H1 (cell line): ENCODE measurements at regions not wholly inside any gene's neighbourhood (a gene's known extent, or its start where the extent isn't known, plus 50 kb on each side); places are given as distances from the start of the nearest gene placed in this dataset.

Source experiments
- CTCF ChIA-PET: fragments of 300-600 bp; sonication (Branson Sonifier 250); formaldehyde crosslinking; loops from one replicate; lab custom pipeline; 2021; ENCODE audit not compliant: partially characterized antibody; lab: Charles Lee
- POLR2A ChIA-PET: fragments of 300-600 bp; sonication (Branson Sonifier 250); formaldehyde crosslinking; loops from one replicate; lab custom pipeline; 2021; ENCODE audit warnings: inconsistent platforms; ENCODE audit not compliant: partially characterized antibody; lab: Charles Lee
- DNase-seq, 2 experiments: peaks; one replicate each; pipeline versions ENCODE4 v3.0.0 to v3.0.0-alpha.2; 2010 to 2022; ENCODE audit warnings: low spot score in 2 of 2, low read depth in 1 of 2, mixed read lengths in 1 of 2
- FAIRE-seq: peaks from 2 replicates; lab custom pipeline; 2011; peaks lifted over from hg19 to GRCh38; lab: Jason Lieb, UNC
- H2AFZ ChIP-seq: 2 replicates; pipeline ENCODE4 v1.8.1; 2012; ENCODE audit warnings: low read length, inconsistent platforms
- H2AK5ac ChIP-seq: 2 replicates; pipeline ENCODE4 v1.6.1; 2013; ENCODE audit warnings: low read depth, low read length
- H2BK120ac ChIP-seq: replicated peaks from 2 replicates; pipeline ENCODE3; 2013; ENCODE audit warnings: low read depth, low read length, inconsistent platforms
- H2BK12ac ChIP-seq: 2 replicates; pipeline ENCODE4 v1.6.1; 2013; ENCODE audit warnings: low read depth, low read length
- H2BK15ac ChIP-seq: 2 replicates; pipeline ENCODE4 v1.6.1; 2013; ENCODE audit warnings: low read length
- H2BK20ac ChIP-seq: 2 replicates; pipeline ENCODE4 v1.6.1; 2013; ENCODE audit warnings: low read length
- H2BK5ac ChIP-seq: 2 replicates; pipeline ENCODE4 v1.6.1; 2013; ENCODE audit warnings: low read depth, low read length
- H3K14ac ChIP-seq: 2 replicates; pipeline ENCODE4 v1.6.1; 2013; ENCODE audit warnings: inconsistent platforms; ENCODE audit not compliant: insufficient read length
- H3K18ac ChIP-seq: 2 replicates; pipeline ENCODE4 v1.6.1; 2013; ENCODE audit warnings: low read length; ENCODE audit errors: extremely low read depth
- H3K23ac ChIP-seq: 2 replicates; pipeline ENCODE4 v1.6.1; 2013; ENCODE audit warnings: inconsistent platforms; ENCODE audit not compliant: insufficient read length
- H3K23me2 ChIP-seq: 2 replicates; pipeline ENCODE4 v1.6.1; 2013; ENCODE audit warnings: low read depth, low read length
- H3K27ac ChIP-seq: 2 replicates; pipeline ENCODE4 v1.6.1; 2011; ENCODE audit warnings: low read depth, low read length, inconsistent platforms
- H3K27me3 ChIP-seq, 4 experiments: replicated peaks in 1 of 4; 1 replicate in 1 of 4; 2 replicates in 3 of 4; pipeline versions ENCODE4 v1.6.1 to v1.8.1; 2011 to 2013; ENCODE audit warnings: low read length in 3 of 4, mild to moderate bottlenecking in 3 of 4, inconsistent platforms in 2 of 4, mixed read lengths in 2 of 4, moderate library complexity in 1 of 4; ENCODE audit not compliant: control insufficient read depth in 3 of 4, insufficient read depth in 3 of 4; ENCODE audit errors: extremely low read depth in 1 of 4
- H3K36me3 ChIP-seq, 4 experiments: 2 replicates each; pipeline versions ENCODE4 v1.6.1 to v1.8.1; 2011 to 2013; ENCODE audit warnings: mild to moderate bottlenecking in 4 of 4, low read length in 3 of 4, moderate library complexity in 2 of 4, control low read depth in 1 of 4, inconsistent platforms in 1 of 4; ENCODE audit not compliant: insufficient read depth in 4 of 4, control insufficient read depth in 2 of 4
- H3K4ac ChIP-seq: replicated peaks from 2 replicates; pipeline ENCODE3; 2013; ENCODE audit warnings: low read length, low read depth, mixed read lengths, inconsistent platforms; ENCODE audit not compliant: insufficient read length
- H3K4me1 ChIP-seq, 4 experiments: replicated peaks in 1 of 4; 1 replicate in 1 of 4; 2 replicates in 3 of 4; pipeline versions ENCODE4 v1.6.1 to v1.8.1; 2011 to 2013; ENCODE audit warnings: low read length in 3 of 4, inconsistent platforms in 2 of 4, mixed read lengths in 1 of 4; ENCODE audit not compliant: insufficient read depth in 4 of 4, control insufficient read depth in 3 of 4
- H3K4me2 ChIP-seq, 2 experiments: 2 replicates each; pipeline versions ENCODE4 v1.6.1 to v1.8.1; 2011 to 2013; ENCODE audit warnings: low read depth in 2 of 2, low read length in 2 of 2, control low read depth in 1 of 2, inconsistent platforms in 1 of 2, mild to moderate bottlenecking in 1 of 2; ENCODE audit not compliant: insufficient read depth in 1 of 2
- H3K4me3 ChIP-seq, 4 experiments: fragments of 200-600, 300-600 bp in 1 of 4; sonication (generic), shearing (Covaris generic), sonication (Bioruptor Twin) in 1 of 4; 2 replicates each; pipeline versions ENCODE4 v1.5.1 to v1.8.1; 2011 to 2016; ENCODE audit warnings: low read length in 4 of 4, low read depth in 3 of 4, control low read depth in 2 of 4, inconsistent platforms in 2 of 4, mild to moderate bottlenecking in 2 of 4, mixed read lengths in 1 of 4, moderate library complexity in 1 of 4; ENCODE audit not compliant: insufficient read depth in 2 of 4; ENCODE audit errors: extremely low read depth in 1 of 4
- H3K56ac ChIP-seq: replicated peaks from 2 replicates; pipeline ENCODE3; 2013; ENCODE audit warnings: low read depth, mild to moderate bottlenecking, mixed read lengths, low read length, inconsistent platforms; ENCODE audit not compliant: insufficient read length
- H3K79me1 ChIP-seq: 2 replicates; pipeline ENCODE4 v1.6.1; 2013; ENCODE audit warnings: low read depth, low read length, control low read depth
- H3K79me2 ChIP-seq, 2 experiments: 2 replicates each; pipeline versions ENCODE4 v1.6.1 to v1.8.1; 2012 to 2013; ENCODE audit warnings: low read length in 2 of 2, mild to moderate bottlenecking in 2 of 2, inconsistent platforms in 1 of 2; ENCODE audit not compliant: insufficient read depth in 2 of 2, control insufficient read depth in 1 of 2
- H3K9ac ChIP-seq, 4 experiments: replicated peaks in 1 of 4; 1 replicate in 1 of 4; 2 replicates in 3 of 4; pipeline versions ENCODE4 v1.6.1 to v1.8.1; 2011 to 2013; ENCODE audit warnings: low read depth in 3 of 4, low read length in 3 of 4, control low read depth in 2 of 4, mild to moderate bottlenecking in 2 of 4, moderate library complexity in 2 of 4, inconsistent platforms in 1 of 4; ENCODE audit errors: extremely low read depth in 1 of 4
- H3K9me3 ChIP-seq, 2 experiments: 2 replicates each; pipeline versions ENCODE4 v1.6.1 to v1.8.1; 2012 to 2013; ENCODE audit warnings: mild to moderate bottlenecking in 2 of 2, moderate library complexity in 2 of 2, control low read depth in 1 of 2, inconsistent platforms in 1 of 2, low read depth in 1 of 2, low read length in 1 of 2, mixed read lengths in 1 of 2; ENCODE audit not compliant: insufficient read depth in 2 of 2
- H4K20me1 ChIP-seq, 2 experiments: replicated peaks in 1 of 2; 2 replicates each; pipeline versions ENCODE3 to v1.8.1; 2011 to 2013; ENCODE audit warnings: inconsistent platforms in 2 of 2, low read length in 2 of 2, mild to moderate bottlenecking in 1 of 2; ENCODE audit not compliant: insufficient read depth in 2 of 2, control insufficient read depth in 1 of 2
- H4K5ac ChIP-seq: 2 replicates; pipeline ENCODE4 v1.6.1; 2013; ENCODE audit warnings: low read length, low read depth, mixed read lengths, inconsistent platforms; ENCODE audit not compliant: insufficient read length
- H4K8ac ChIP-seq: 2 replicates; pipeline ENCODE4 v1.8.0; 2013; ENCODE audit warnings: mild to moderate bottlenecking, moderate library complexity, low read length, inconsistent platforms; ENCODE audit not compliant: insufficient read depth; ENCODE audit errors: extremely low read depth
- H4K91ac ChIP-seq: replicated peaks from 2 replicates; pipeline ENCODE3; 2013; ENCODE audit warnings: low read length, mixed read lengths, inconsistent platforms; ENCODE audit not compliant: insufficient read length
- ATF2 ChIP-seq: IDR thresholded peaks from 2 replicates; pipeline ENCODE4 v1.6.1; 2012; ENCODE audit warnings: low read length, inconsistent platforms
- CHD2 ChIP-seq: IDR thresholded peaks from 2 replicates; pipeline ENCODE4 v1.6.1; 2012; ENCODE audit warnings: low read length, improper control_type of control experiment
- CTCF ChIP-seq, 3 experiments: IDR thresholded peaks; 1 replicate in 2 of 3; 2 replicates in 1 of 3; pipeline versions ENCODE4 v1.5.1 to v1.6.1; 2011; ENCODE audit warnings: low read length in 3 of 3, mild to moderate bottlenecking in 3 of 3, inconsistent platforms in 2 of 3, low read depth in 1 of 3, moderate library complexity in 1 of 3; ENCODE audit not compliant: insufficient read depth in 1 of 3; ENCODE audit errors: control extremely low read depth in 1 of 3
- FOSL1 ChIP-seq: IDR thresholded peaks from 2 replicates; pipeline ENCODE4 v1.6.1; 2011; ENCODE audit warnings: mild to moderate bottlenecking, low read depth, low read length, moderate library complexity; ENCODE audit not compliant: insufficient read depth
- JUND ChIP-seq: IDR thresholded peaks from 2 replicates; pipeline ENCODE4 v1.6.1; 2011; ENCODE audit warnings: mild to moderate bottlenecking, improper control_type of control experiment, low read length
- MAFK ChIP-seq: IDR thresholded peaks from 2 replicates; pipeline ENCODE4 v1.6.1; 2012; ENCODE audit warnings: low read depth, mild to moderate bottlenecking, improper control_type of control experiment, low read length
- SAP30 ChIP-seq: fragments of 300-600 bp; sonication (generic); IDR thresholded peaks from 2 replicates; pipeline ENCODE4 v1.7.1; 2012; ENCODE audit warnings: low read length, moderate library complexity, mild to moderate bottlenecking, inconsistent platforms; ENCODE audit not compliant: insufficient read depth, insufficient replicate concordance
- SIN3A ChIP-seq, 2 experiments: IDR thresholded peaks in 1 of 2; conservative IDR thresholded peaks in 1 of 2; 2 replicates each; pipeline ENCODE4 v1.6.1; 2011 to 2012; ENCODE audit warnings: low read length in 2 of 2, improper control_type of control experiment in 1 of 2, low read depth in 1 of 2, mild to moderate bottlenecking in 1 of 2
- SIRT6 ChIP-seq: IDR thresholded peaks from one replicate; pipeline ENCODE4 v1.7.1; 2012; ENCODE audit warnings: low read length, inconsistent platforms
- ZNF274 ChIP-seq: IDR thresholded peaks from 2 replicates; pipeline ENCODE4 v1.7.0; 2012; ENCODE audit warnings: low read length, borderline replicate concordance; ENCODE audit errors: extremely low read depth
- WGBS, 2 experiments: shearing (Covaris generic) in 1 of 2; methylation state at CpG; one replicate each; pipeline versions ENCODE4 v1.1.6 to v1.1.7; 2013 to 2015; ENCODE audit warnings: low lambda C conversion rate in 2 of 2, mixed read lengths in 2 of 2, inconsistent platforms in 1 of 2, low coverage in 1 of 2, missing lambda C conversion rate in 1 of 2; ENCODE audit not compliant: insufficient replicate concordance in 2 of 2, insufficient coverage in 1 of 2, insufficient read length in 1 of 2; ENCODE audit errors: extremely low coverage in 1 of 2, missing lambda C conversion rate in 1 of 2; 5-methylcytosine and 5-hydroxymethylcytosine counted together

GRCh38 chr13:61706899-61707298, 291.2 kb upstream of the PCDH20 start:
- Histone ChIP-seq H3K4ac (no peak overlapping the region), H2BK20ac (no peak overlapping the region), H3K23ac (no peak overlapping the region), H3K23me2 (no peaks in the 10 kb centered on the region), H4K5ac (no peak overlapping the region), H3K9ac (no peak overlapping the region), H2AK5ac (no peak overlapping the region), H3K79me1 (no peaks in the 10 kb centered on the region), H3K4me3 (no peak overlapping the region), H3K9me3 (peaks cover 13 to 14% of the 10 kb centered on the region in 2 experiments), H4K20me1 (no peaks in the 10 kb centered on the region), H2BK12ac (no peak overlapping the region), H2BK5ac (no peak overlapping the region), H2BK15ac (no peak overlapping the region), H3K79me2 (no peaks in the 10 kb centered on the region), H2BK120ac (no peak overlapping the region), H3K18ac (no peak overlapping the region), H3K56ac (no peak overlapping the region), H3K14ac (no peak overlapping the region), H3K36me3 (no peaks in the 10 kb centered on the region), H3K27me3 (peaks cover 0 to 1% (median 0%) of the 10 kb centered on the region in 4 experiments; a peak in 1 of 7 replicates), H3K27ac (no peak overlapping the region), H3K4me2 (no peak overlapping the region), H3K4me1 (no peaks in the 10 kb centered on the region), H4K8ac (no peak overlapping the region), H2AFZ (no peak overlapping the region), H4K91ac (no peak overlapping the region)
- ChIA-PET POLR2A (no interaction called here), CTCF (interaction anchor here (0.5 to 0.6 kb wide), 2 partner anchors 72 to 293 kb away, joined by 3 read pairs; no protein-coding TSS in a partner anchor)
- FAIRE-seq (no peak), DNase-seq (no peak)
- 90% methylated on average over 2 of the region's 2 CpGs; no CpG with 5 or more reads in 1 of the 2 experiments for WGBS, 2 experiments
- no peak for TF ChIP-seq SAP30
- no peak for TF ChIP-seq MAFK
- no peak for TF ChIP-seq CHD2
- no peak for TF ChIP-seq ZNF274
- TF ChIP-seq SIN3A (conservative IDR thresholded peaks at IDR 0.05 in 1 of 2, IDR thresholded peaks at IDR 0.05 in 1 of 2; ENCODE audit: low read depth in 1 of 2, low read length in 2 of 2), result no peak
- no peak for TF ChIP-seq SIRT6
- TF ChIP-seq CTCF (IDR thresholded peaks at IDR 0.05; ENCODE audit: control extremely low read depth in 1 of 3, insufficient read depth in 1 of 3, low read depth in 1 of 3, low read length in 3 of 3), result no peak
- no peak for TF ChIP-seq JUND
- TF ChIP-seq FOSL1, result no peak
- no peak for TF ChIP-seq ATF2
